IMR-90 (cell line): ENCODE measurements at regions not wholly inside any gene's neighbourhood (a gene's known extent, or its start where the extent isn't known, plus 50 kb on each side); places are given as distances from the start of the nearest gene placed in this dataset.
"Not testable (repeated sequence)": the region's sequence is repeated elsewhere in the genome, so short reads cannot be mapped to it uniquely, and the experiment has no call there.

Experiments used
- ATAC-seq: fragments of 200-7000 bp; cut with Tn5 transposase; 2 replicates; pipeline ENCODE4 v1.9.1; 2020; ENCODE audit warnings: low read depth, mild to moderate bottlenecking, moderate library complexity
- BruUV-seq: library from RNA; stranded (reverse); fragments of 400-500 nt; replicated peaks from 2 replicates; lab custom pipeline; 2021; lab: Mats Ljungman, UMichigan
- CTCF ChIA-PET: fragments of 300-600 bp; formaldehyde crosslinking; extraction: SDS; loops from one replicate; lab custom pipeline; 2021; ENCODE audit warnings: antibody characterized with exemption; lab: Yijun Ruan, JAX
- POLR2A ChIA-PET: fragments of 300-600 bp; sonication (Branson Sonifier 250); formaldehyde crosslinking; loops from one replicate; lab custom pipeline; 2022; ENCODE audit warnings: antibody characterized with exemption; ENCODE audit not compliant: unreplicated experiment; lab: Charles Lee
- DNase-seq: peaks from one replicate; pipeline ENCODE4 v3.0.0; 2013
- H2AFZ ChIP-seq: replicated peaks from 2 replicates; pipeline ENCODE3; 2013; ENCODE audit warnings: low read length, mild to moderate bottlenecking; ENCODE audit not compliant: poor library complexity
- H2AK5ac ChIP-seq: 2 replicates; pipeline ENCODE4 v1.6.1; 2013; ENCODE audit warnings: low read depth, low read length, inconsistent platforms
- H2AK9ac ChIP-seq: replicated peaks from 2 replicates; pipeline ENCODE3; 2013; ENCODE audit warnings: mild to moderate bottlenecking, low read depth, low read length, moderate library complexity; ENCODE audit not compliant: poor library complexity
- H2BK120ac ChIP-seq: 2 replicates; pipeline ENCODE4 v1.6.1; 2013; ENCODE audit warnings: low read depth, low read length, inconsistent platforms
- H2BK15ac ChIP-seq: 3 replicates; pipeline ENCODE4 v1.6.1; 2013; ENCODE audit warnings: low read depth, low read length, inconsistent platforms
- H2BK20ac ChIP-seq: 2 replicates; pipeline ENCODE4 v1.6.1; 2013; ENCODE audit warnings: low read depth, mild to moderate bottlenecking, inconsistent platforms, low read length, moderate library complexity
- H2BK5ac ChIP-seq: 2 replicates; pipeline ENCODE4 v1.6.1; 2013; ENCODE audit warnings: mild to moderate bottlenecking, low read depth, low read length, inconsistent platforms; ENCODE audit not compliant: poor library complexity, severe bottlenecking
- H3K14ac ChIP-seq: replicated peaks from 2 replicates; pipeline ENCODE4 v1.6.1; 2013; ENCODE audit warnings: low read depth, low read length, inconsistent platforms
- H3K18ac ChIP-seq: 2 replicates; pipeline ENCODE4 v1.6.1; 2013; ENCODE audit warnings: low read depth, low read length, control low read depth
- H3K23ac ChIP-seq: 2 replicates; pipeline ENCODE4 v1.6.1; 2013; ENCODE audit warnings: low read depth, low read length, inconsistent platforms
- H3K27ac ChIP-seq: 2 replicates; pipeline ENCODE4 v1.5.1; 2013; ENCODE audit warnings: mild to moderate bottlenecking, control low read depth, low read length; ENCODE audit not compliant: insufficient read depth
- H3K27me3 ChIP-seq: 2 replicates; pipeline ENCODE4 v1.6.1; 2013; ENCODE audit warnings: low read length; ENCODE audit not compliant: control insufficient read depth, insufficient read depth
- H3K36me3 ChIP-seq: 2 replicates; pipeline ENCODE4 v1.6.1; 2013; ENCODE audit warnings: low read length, mixed read lengths; ENCODE audit not compliant: control insufficient read depth, insufficient read depth
- H3K4ac ChIP-seq: 2 replicates; pipeline ENCODE4 v1.6.1; 2013; ENCODE audit warnings: low read depth, low read length, inconsistent platforms
- H3K4me1 ChIP-seq: 2 replicates; pipeline ENCODE4 v1.6.1; 2013; ENCODE audit warnings: low read length, mixed read lengths; ENCODE audit not compliant: control insufficient read depth, insufficient read depth
- H3K4me2 ChIP-seq: 2 replicates; pipeline ENCODE4 v1.6.1; 2013; ENCODE audit warnings: low read depth, mild to moderate bottlenecking, control low read depth, low read length, moderate library complexity
- H3K4me3 ChIP-seq: 2 replicates; pipeline ENCODE4 v1.5.1; 2013; ENCODE audit warnings: low read depth, mild to moderate bottlenecking, control low read depth, low read length, moderate library complexity; ENCODE audit not compliant: insufficient read depth
- H3K56ac ChIP-seq: 2 replicates; pipeline ENCODE4 v1.6.1; 2013; ENCODE audit warnings: low read length, inconsistent platforms; ENCODE audit not compliant: insufficient read depth; ENCODE audit errors: extremely low read depth
- H3K79me1 ChIP-seq, 2 experiments: 2 replicates each; pipeline ENCODE4 v1.6.1; 2013; ENCODE audit warnings: low read length in 2 of 2, inconsistent platforms in 1 of 2, low read depth in 1 of 2
- H3K9ac ChIP-seq: 2 replicates; pipeline ENCODE4 v1.6.1; 2013; ENCODE audit warnings: low read depth, low read length, control low read depth
- H3K9me1 ChIP-seq: 2 replicates; pipeline ENCODE4 v1.6.1; 2013; ENCODE audit warnings: low read length, inconsistent platforms; ENCODE audit not compliant: insufficient read depth
- H3K9me3 ChIP-seq: 2 replicates; pipeline ENCODE4 v1.6.1; 2013; ENCODE audit warnings: low read length; ENCODE audit not compliant: control insufficient read depth, insufficient read depth
- H4K20me1 ChIP-seq: 2 replicates; pipeline ENCODE4 v1.6.1; 2013; ENCODE audit warnings: low read length, inconsistent platforms; ENCODE audit not compliant: insufficient read depth
- H4K5ac ChIP-seq: 2 replicates; pipeline ENCODE4 v1.6.1; 2013; ENCODE audit warnings: mild to moderate bottlenecking, low read depth, low read length, control low read depth
- H4K8ac ChIP-seq, 2 experiments: 2 replicates each; pipeline ENCODE4 v1.6.1; 2013; ENCODE audit warnings: low read depth in 2 of 2, low read length in 2 of 2, control low read depth in 1 of 2, inconsistent platforms in 1 of 2
- H4K91ac ChIP-seq: 2 replicates; pipeline ENCODE4 v1.6.1; 2013; ENCODE audit warnings: low read depth, low read length, inconsistent platforms; ENCODE audit not compliant: insufficient read depth
- WGBS, 2 experiments: methylation state at CpG; one replicate each; pipeline versions ENCODE4 v1.1.5 to v1.1.7; 2013; ENCODE audit warnings: missing lambda C conversion rate in 2 of 2; ENCODE audit not compliant: insufficient read length in 1 of 2; ENCODE audit errors: extremely low coverage in 2 of 2; 5-methylcytosine and 5-hydroxymethylcytosine counted together
- dilution Hi-C: fragments of 300-500 bp; cut with HindIII; formaldehyde crosslinking; loops from one replicate; pipeline ENCODE4 v1.14.3; 2018; ENCODE audit warnings: low sequenced_read_pairs; ENCODE audit not compliant: unreplicated experiment
- in situ Hi-C: fragments of 300-500 bp; cut with MboI; formaldehyde crosslinking; loops from 3 replicates; pipeline ENCODE4 v1.14.3; 2019; ENCODE audit warnings: low sequenced_read_pairs, inconsistent platforms, mixed read lengths
- intact Hi-C: fragments of 100-400 bp; cut with micrococcal nuclease; formaldehyde crosslinking; loops from 2 replicates; pipeline ENCODE4 v1.10.0; 2022

DNA sequence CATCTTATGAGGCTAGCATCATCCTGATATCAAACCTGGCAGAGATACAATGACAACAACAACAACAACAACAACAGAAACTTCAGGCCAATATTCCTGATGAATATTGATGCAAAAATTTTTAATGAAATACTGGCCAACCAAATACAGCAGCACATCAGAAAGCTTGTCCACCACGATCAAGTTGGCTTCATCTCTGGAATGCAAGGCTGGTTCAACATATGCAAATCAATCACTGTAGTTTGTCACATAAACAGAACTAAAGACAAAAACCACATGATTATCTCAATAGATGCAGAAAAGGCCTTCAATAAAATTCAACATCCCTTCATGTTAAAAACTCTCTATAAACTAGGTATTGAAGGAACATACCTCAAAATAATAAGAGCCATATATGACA, 397.3 kb downstream of the RAP2B start:
- POLR2A ChIA-PET, H3K4me3 ChIP-seq, H4K91ac ChIP-seq: not testable (repeated sequence)

More for the DNA sequence above, 397.3 kb downstream of the RAP2B start:
- H4K5ac ChIP-seq, H2BK15ac ChIP-seq, in situ Hi-C loops, H2BK120ac ChIP-seq, H3K4me1 ChIP-seq, H4K8ac ChIP-seq, H2AFZ ChIP-seq, intact Hi-C loops, H2AK5ac ChIP-seq, H4K20me1 ChIP-seq, H3K27ac ChIP-seq, H3K9ac ChIP-seq, H3K18ac ChIP-seq, H3K79me1 ChIP-seq, H3K14ac ChIP-seq, H3K56ac ChIP-seq, H3K27me3 ChIP-seq, H3K9me3 ChIP-seq, H2BK5ac ChIP-seq, H2AK9ac ChIP-seq, H3K36me3 ChIP-seq, ATAC-seq, H2BK20ac ChIP-seq, CTCF ChIA-PET, H3K4me2 ChIP-seq, H3K23ac ChIP-seq, dilution Hi-C loops, H3K9me1 ChIP-seq, H3K4ac ChIP-seq, DNase-seq, BruUV-seq: not testable (repeated sequence)
- WGBS, 2 experiments: no CpG with 5 or more reads among the region's 1 CpG
